NT2/D1 (cell line): ENCODE measurements at regions not wholly inside any gene's neighbourhood (a gene's known extent, or its start where the extent isn't known, plus 50 kb on each side); places are given as distances from the start of the nearest gene placed in this dataset.
A peak's percentile ranks its signal among the peaks of the same experiment; 100 is the strongest.

ENCODE experiments used
- DNase-seq: peaks from one replicate; pipeline ENCODE4 v3.0.0-alpha.2; 2011; ENCODE audit warnings: low read depth, low spot score
- H3K27me3 ChIP-seq: 2 replicates; pipeline ENCODE4 v1.6.0; 2011; ENCODE audit warnings: mild to moderate bottlenecking; ENCODE audit not compliant: insufficient read length, insufficient read depth
- H3K36me3 ChIP-seq: 2 replicates; pipeline ENCODE4 v1.6.1; 2011; ENCODE audit warnings: mild to moderate bottlenecking, low read length, mixed read lengths; ENCODE audit not compliant: insufficient read depth, insufficient read length
- H3K4me1 ChIP-seq: 2 replicates; pipeline ENCODE4 v1.5.1; 2011; ENCODE audit not compliant: insufficient read depth, insufficient read length
- H3K4me3 ChIP-seq: 2 replicates; pipeline ENCODE4 v1.5.1; 2011; ENCODE audit warnings: low read depth; ENCODE audit not compliant: insufficient read length
- H3K9ac ChIP-seq: 2 replicates; pipeline ENCODE4 v1.6.0; 2011; ENCODE audit warnings: low read depth; ENCODE audit not compliant: insufficient read length
- H3K9me3 ChIP-seq: 2 replicates; pipeline ENCODE4 v1.5.1; 2011; ENCODE audit warnings: mild to moderate bottlenecking, low read length; ENCODE audit not compliant: insufficient read depth
- SUZ12 ChIP-seq: IDR thresholded peaks from 2 replicates; pipeline ENCODE4 v1.6.1; 2011; ENCODE audit not compliant: insufficient read length, insufficient read depth; ENCODE audit errors: extremely low read depth
- YY1 ChIP-seq: IDR thresholded peaks from 2 replicates; pipeline ENCODE4 v1.6.1; 2011; ENCODE audit not compliant: insufficient read length, insufficient read depth
- ZNF274 ChIP-seq: IDR thresholded peaks from 2 replicates; pipeline ENCODE4 v1.6.1; 2011; ENCODE audit warnings: mild to moderate bottlenecking, low read depth, low read length

DNA sequence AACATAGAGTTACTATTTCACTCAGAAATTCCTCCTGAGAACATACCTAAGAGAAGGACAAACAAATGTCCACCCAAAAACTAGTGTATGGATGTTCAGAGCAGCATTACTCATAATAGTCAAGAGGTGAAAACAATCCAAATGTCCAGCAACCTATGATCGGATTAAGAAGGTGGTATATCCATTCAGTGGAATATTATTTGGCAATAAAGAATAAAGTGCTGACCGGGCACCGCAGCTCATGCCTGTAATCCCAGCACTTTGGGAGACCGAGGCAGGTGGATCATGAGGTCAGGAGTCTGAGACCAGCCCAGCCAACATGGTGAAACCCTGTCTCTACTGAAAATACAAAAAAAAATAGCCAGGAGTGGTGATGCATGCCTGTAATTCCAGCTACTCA lies 182.8 kb upstream of the AGAP1 start:
- Histone ChIP-seq H3K27me3 (no peaks in the 10 kb centered on the region), H3K36me3 (no peaks in the 10 kb centered on the region), H3K4me1 (peaks cover under 1% of the 10 kb centered on the region), H3K9me3 (peaks cover 8% of the 10 kb centered on the region; the same call in 1 of the 2 replicates), H3K4me3 (no peak overlapping the region), H3K9ac (no peak overlapping the region)
- no peak for DNase-seq
- no peak for TF ChIP-seq YY1
- TF ChIP-seq ZNF274, result no peak
- TF ChIP-seq SUZ12, result no peak

DNA sequence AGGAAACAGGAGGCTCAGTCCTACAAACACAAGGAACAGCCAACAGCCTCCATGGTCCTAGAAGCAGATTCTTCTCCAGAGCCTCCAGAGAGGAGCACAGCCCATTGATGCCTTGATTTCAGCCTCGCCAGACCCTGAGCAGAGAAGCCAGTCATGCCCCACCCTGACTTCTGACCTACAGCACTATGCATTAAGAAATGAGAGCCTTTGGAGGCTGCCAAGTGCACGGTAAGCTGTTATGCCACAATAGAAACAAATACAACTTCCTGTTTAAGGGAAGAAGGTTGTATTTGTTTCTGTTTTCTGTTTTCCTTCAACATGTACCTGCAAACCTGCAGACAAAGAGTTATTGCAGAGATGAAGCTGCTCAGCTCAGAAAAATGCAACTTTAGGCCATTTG lies 181.3 kb upstream of the AGAP1 start:
- no peak for TF ChIP-seq YY1
- no peak for TF ChIP-seq ZNF274
- TF ChIP-seq SUZ12, result no peak
- no peaks in the 10 kb centered on the region for H3K36me3 ChIP-seq
- no peaks in the 10 kb centered on the region for H3K27me3 ChIP-seq
- H3K4me1 ChIP-seq, result no peaks in the 10 kb centered on the region
- DNase-seq, result no peak
- H3K9ac ChIP-seq, result no peak overlapping the region
- no peak overlapping the region for H3K4me3 ChIP-seq
- peaks cover 8% of the 10 kb centered on the region; the same call in 1 of the 2 replicates for H3K9me3 ChIP-seq

DNA sequence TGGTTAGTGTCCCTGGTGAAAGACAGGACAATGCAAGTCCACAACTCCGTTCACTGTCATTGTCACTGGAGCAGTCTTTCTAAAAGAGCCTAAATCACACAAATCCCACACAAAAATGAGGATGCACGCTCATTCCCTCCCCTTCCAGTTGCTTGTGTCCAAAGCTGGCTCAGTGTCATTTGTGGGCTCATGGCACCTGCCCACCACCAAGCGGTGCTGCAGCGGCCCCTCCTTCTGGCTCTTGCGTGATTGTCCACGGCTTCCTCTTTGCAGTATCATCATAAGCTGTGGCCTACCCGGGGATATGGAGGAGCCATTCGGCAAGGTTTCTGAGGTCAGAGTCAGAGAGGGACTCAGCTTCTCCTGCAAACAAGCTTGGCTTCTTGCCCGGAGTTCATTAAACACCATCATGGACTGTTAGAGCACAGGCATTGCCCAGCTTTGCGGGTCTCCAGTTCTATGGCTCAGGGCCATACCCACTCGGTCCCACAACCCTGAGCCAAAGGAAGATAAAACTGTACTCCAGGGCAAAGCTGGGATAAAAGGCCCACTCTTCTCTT lies 179.4 kb upstream of the AGAP1 start:
- Histone ChIP-seq H3K27me3 (no peaks in the 10 kb centered on the region), H3K4me1 (no peaks in the 10 kb centered on the region), H3K9ac (no peak overlapping the region), H3K4me3 (no peak overlapping the region), H3K9me3 (peaks cover 8% of the 10 kb centered on the region; the same call in 1 of the 2 replicates), H3K36me3 (no peaks in the 10 kb centered on the region)
- no peak for TF ChIP-seq SUZ12
- no peak for TF ChIP-seq ZNF274
- TF ChIP-seq YY1, result no peak
- no peak for DNase-seq

DNA sequence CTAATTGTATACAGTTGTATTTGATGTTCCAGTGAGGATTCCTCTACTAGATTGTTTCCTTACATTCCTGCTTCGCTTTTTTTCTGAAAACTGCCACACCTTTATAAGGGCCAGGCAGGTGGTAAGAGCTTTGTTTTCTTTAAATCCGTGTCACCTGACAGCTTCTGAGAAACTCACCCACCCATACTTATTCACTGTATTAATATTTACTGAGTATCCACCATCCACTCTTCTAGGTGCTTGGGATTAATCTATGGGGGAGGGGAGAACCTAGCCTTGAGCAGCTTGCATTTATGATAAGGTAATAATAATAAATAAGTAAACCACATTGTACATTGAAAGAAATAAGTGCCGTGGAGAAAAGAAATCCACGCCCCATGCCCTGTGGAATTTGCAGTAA lies 174.7 kb upstream of the AGAP1 start:
- DNase-seq, result no peak
- H3K27me3 ChIP-seq, result no peaks in the 10 kb centered on the region
- peaks cover under 1% of the 10 kb centered on the region for H3K4me1 ChIP-seq
- no peaks in the 10 kb centered on the region for H3K36me3 ChIP-seq
- no peaks in the 10 kb centered on the region for H3K9me3 ChIP-seq
- no peak overlapping the region for H3K4me3 ChIP-seq
- TF ChIP-seq ZNF274, result no peak
- no peak for TF ChIP-seq YY1
- TF ChIP-seq SUZ12, result no peak
- H3K9ac ChIP-seq, result no peak overlapping the region

DNA sequence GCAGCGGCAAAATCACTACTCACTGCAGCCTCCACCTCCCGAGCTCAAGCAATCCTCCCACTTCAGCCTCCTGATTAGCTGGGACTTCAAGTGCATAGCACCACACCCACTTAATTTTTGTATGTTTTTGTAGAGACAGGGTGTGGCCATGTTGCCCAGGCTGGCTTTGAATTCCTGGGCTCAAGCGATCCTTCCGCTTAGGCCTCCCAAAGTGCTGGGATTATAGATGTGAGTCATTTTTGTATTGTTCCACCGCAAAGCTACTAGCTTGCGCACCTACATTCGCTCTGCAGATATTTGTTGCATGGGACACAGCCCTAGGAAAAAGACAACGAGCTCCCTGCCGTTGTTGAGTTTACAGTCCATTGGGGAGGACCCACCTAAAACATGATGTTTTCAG lies 173.5 kb upstream of the AGAP1 start:
- TF ChIP-seq SUZ12 (no peak), YY1 (no peak), ZNF274 (no peak)
- H3K4me3 ChIP-seq, result no peak overlapping the region
- no peaks in the 10 kb centered on the region for H3K27me3 ChIP-seq
- no peak for DNase-seq
- no peaks in the 10 kb centered on the region for H3K36me3 ChIP-seq
- H3K9me3 ChIP-seq, result no peaks in the 10 kb centered on the region
- H3K4me1 ChIP-seq, result peaks cover 6% of the 10 kb centered on the region
- H3K9ac ChIP-seq, result no peak overlapping the region

DNA sequence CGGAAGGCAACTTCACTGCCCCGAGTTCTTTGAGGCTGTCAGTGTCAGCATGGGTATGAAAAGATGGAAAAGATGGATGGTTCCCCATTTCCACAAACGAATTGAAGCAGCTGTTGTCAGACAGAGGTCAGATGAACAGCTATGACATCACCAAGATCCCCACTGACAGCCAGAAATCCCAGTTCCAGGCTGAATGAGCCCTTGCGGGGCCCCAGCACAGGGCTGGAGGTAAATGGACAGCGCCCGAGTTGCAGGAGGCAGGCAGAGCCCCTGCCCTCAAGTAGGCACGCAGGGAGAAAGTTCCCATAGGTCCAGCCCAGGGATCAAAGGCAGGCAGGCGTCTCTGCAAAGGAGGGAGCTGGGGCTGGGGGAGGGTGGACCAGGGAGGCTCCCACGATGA lies 169.5 kb upstream of the AGAP1 start:
- no peak for DNase-seq
- no peaks in the 10 kb centered on the region for H3K36me3 ChIP-seq
- no peaks in the 10 kb centered on the region for H3K9me3 ChIP-seq
- no peak for TF ChIP-seq ZNF274
- TF ChIP-seq SUZ12, result no peak
- no peak for TF ChIP-seq YY1
- H3K27me3 ChIP-seq, result no peaks in the 10 kb centered on the region
- no peak overlapping the region for H3K4me3 ChIP-seq
- H3K4me1 ChIP-seq, result peaks cover 9% of the 10 kb centered on the region
- no peak overlapping the region for H3K9ac ChIP-seq

DNA sequence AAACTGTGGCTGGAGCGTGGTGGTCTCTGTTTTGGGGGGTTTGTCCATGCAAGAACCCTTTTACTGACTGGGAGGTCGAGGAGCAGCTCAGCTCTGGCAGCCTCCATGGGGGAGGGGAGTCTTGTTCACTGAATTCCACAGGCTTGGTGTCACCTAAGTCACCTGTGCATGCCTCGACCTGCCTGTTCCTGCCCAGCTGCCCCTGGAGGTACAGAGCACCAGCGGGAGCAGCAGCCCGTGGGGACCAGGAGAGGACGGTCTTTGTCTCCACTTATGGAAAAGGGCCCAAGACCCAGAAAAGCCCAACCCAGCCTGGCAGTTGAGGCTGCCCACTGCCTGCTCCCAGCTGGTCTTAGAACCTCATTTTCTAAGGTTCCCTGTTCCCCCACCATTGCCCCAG lies 168.7 kb upstream of the AGAP1 start:
- no peak overlapping the region for H3K4me3 ChIP-seq
- peak overlapping the region; percentile 13 for H3K9ac ChIP-seq
- TF ChIP-seq SUZ12 (no peak), ZNF274 (no peak)
- peaks cover 9% of the 10 kb centered on the region for H3K4me1 ChIP-seq
- no peaks in the 10 kb centered on the region for H3K27me3 ChIP-seq
- DNase-seq, result no peak
- no peaks in the 10 kb centered on the region for H3K36me3 ChIP-seq
- no peaks in the 10 kb centered on the region for H3K9me3 ChIP-seq
